ENCODE measurements at regions not wholly inside any gene's neighbourhood (a gene's known extent, or its start where the extent isn't known, plus 50 kb on each side); places are given as distances from the start of the nearest gene placed in this dataset.

- Histone ChIP-seq H3K4me1 (ENCODE audit: insufficient read depth, insufficient read length) (no peaks in the 10 kb centered on the region), H3K9me3 (ENCODE audit: insufficient read depth, low read length) (no peaks in the 10 kb centered on the region), H3K9ac (ENCODE audit: insufficient read length, low read depth) (no peak overlapping the region), H3K36me3 (ENCODE audit: insufficient read depth, insufficient read length, low read length) (no peaks in the 10 kb centered on the region), H3K4me3 (ENCODE audit: insufficient read length, low read depth) (no peak overlapping the region), H3K27me3 (ENCODE audit: insufficient read depth, insufficient read length) (no peaks in the 10 kb centered on the region)
- DNase-seq (ENCODE audit: low read depth, low spot score), result peak; percentile 11
- no peak for TF ChIP-seq YY1 (IDR thresholded peaks at IDR 0.05; ENCODE audit: insufficient read depth, insufficient read length)
- TF ChIP-seq SUZ12 (IDR thresholded peaks at IDR 0.05; ENCODE audit: extremely low read depth, insufficient read depth, insufficient read length), result no peak
- no peak for TF ChIP-seq ZNF274 (IDR thresholded peaks at IDR 0.05; ENCODE audit: low read depth, low read length)
These were observed 616.4 kb downstream of the EFNB2 start for GRCh38 chr13:105918842-105919741.

GRCh38 chr13:105915146-105915850 is 620.2 kb downstream of the EFNB2 start:
- Histone ChIP-seq H3K36me3 (ENCODE audit: insufficient read depth, insufficient read length, low read length) (no peaks in the 10 kb centered on the region), H3K4me3 (ENCODE audit: insufficient read length, low read depth) (no peak overlapping the region), H3K4me1 (ENCODE audit: insufficient read depth, insufficient read length) (no peaks in the 10 kb centered on the region), H3K9me3 (ENCODE audit: insufficient read depth, low read length) (no peaks in the 10 kb centered on the region), H3K9ac (ENCODE audit: insufficient read length, low read depth) (no peak overlapping the region), H3K27me3 (ENCODE audit: insufficient read depth, insufficient read length) (no peaks in the 10 kb centered on the region)
- TF ChIP-seq SUZ12 (IDR thresholded peaks at IDR 0.05; ENCODE audit: extremely low read depth, insufficient read depth, insufficient read length), result no peak
- TF ChIP-seq ZNF274 (IDR thresholded peaks at IDR 0.05; ENCODE audit: low read depth, low read length), result no peak
- no peak for TF ChIP-seq YY1 (IDR thresholded peaks at IDR 0.05; ENCODE audit: insufficient read depth, insufficient read length)
- DNase-seq (ENCODE audit: low read depth, low spot score), result no peak

GRCh38 chr13:105914291-105915036 is 621.0 kb downstream of the EFNB2 start:
- no peak for TF ChIP-seq ZNF274 (IDR thresholded peaks at IDR 0.05; ENCODE audit: low read depth, low read length)
- TF ChIP-seq YY1 (IDR thresholded peaks at IDR 0.05; ENCODE audit: insufficient read depth, insufficient read length), result no peak
- TF ChIP-seq SUZ12 (IDR thresholded peaks at IDR 0.05; ENCODE audit: extremely low read depth, insufficient read depth, insufficient read length), result no peak
- Histone ChIP-seq H3K9me3 (ENCODE audit: insufficient read depth, low read length) (no peaks in the 10 kb centered on the region), H3K27me3 (ENCODE audit: insufficient read depth, insufficient read length) (no peaks in the 10 kb centered on the region), H3K36me3 (ENCODE audit: insufficient read depth, insufficient read length, low read length) (no peaks in the 10 kb centered on the region), H3K9ac (ENCODE audit: insufficient read length, low read depth) (no peak overlapping the region), H3K4me3 (ENCODE audit: insufficient read length, low read depth) (no peak overlapping the region), H3K4me1 (ENCODE audit: insufficient read depth, insufficient read length) (no peaks in the 10 kb centered on the region)
- DNase-seq (ENCODE audit: low read depth, low spot score), result no peak

GRCh38 chr13:105908586-105908985 is 626.9 kb downstream of the EFNB2 start:
- no peaks in the 10 kb centered on the region for H3K36me3 ChIP-seq (ENCODE audit: insufficient read depth, insufficient read length, low read length)
- DNase-seq (ENCODE audit: low read depth, low spot score), result no peak
- TF ChIP-seq SUZ12 (IDR thresholded peaks at IDR 0.05; ENCODE audit: extremely low read depth, insufficient read depth, insufficient read length), result no peak
- no peak for TF ChIP-seq ZNF274 (IDR thresholded peaks at IDR 0.05; ENCODE audit: low read depth, low read length)
- no peak for TF ChIP-seq YY1 (IDR thresholded peaks at IDR 0.05; ENCODE audit: insufficient read depth, insufficient read length)
- no peak overlapping the region for H3K4me3 ChIP-seq (ENCODE audit: insufficient read length, low read depth)
- no peak overlapping the region for H3K9ac ChIP-seq (ENCODE audit: insufficient read length, low read depth)
- H3K9me3 ChIP-seq (ENCODE audit: insufficient read depth, low read length), result no peaks in the 10 kb centered on the region
- no peaks in the 10 kb centered on the region for H3K4me1 ChIP-seq (ENCODE audit: insufficient read depth, insufficient read length)
- H3K27me3 ChIP-seq (ENCODE audit: insufficient read depth, insufficient read length), result no peaks in the 10 kb centered on the region

- Histone ChIP-seq H3K27me3 (ENCODE audit: insufficient read depth, insufficient read length) (no peaks in the 10 kb centered on the region), H3K36me3 (ENCODE audit: insufficient read depth, insufficient read length, low read length) (no peaks in the 10 kb centered on the region), H3K4me3 (ENCODE audit: insufficient read length, low read depth) (no peak overlapping the region), H3K9ac (ENCODE audit: insufficient read length, low read depth) (no peak overlapping the region), H3K9me3 (ENCODE audit: insufficient read depth, low read length) (no peaks in the 10 kb centered on the region), H3K4me1 (ENCODE audit: insufficient read depth, insufficient read length) (no peaks in the 10 kb centered on the region)
- DNase-seq (ENCODE audit: low read depth, low spot score), result no peak
- TF ChIP-seq SUZ12 (IDR thresholded peaks at IDR 0.05; ENCODE audit: extremely low read depth, insufficient read depth, insufficient read length) (no peak), ZNF274 (IDR thresholded peaks at IDR 0.05; ENCODE audit: low read depth, low read length) (no peak), YY1 (IDR thresholded peaks at IDR 0.05; ENCODE audit: insufficient read depth, insufficient read length) (no peak)
These were observed 628.0 kb downstream of the EFNB2 start for GRCh38 chr13:105907319-105908019.

- no peak for DNase-seq (ENCODE audit: low read depth, low spot score)
- no peaks in the 10 kb centered on the region for H3K9me3 ChIP-seq (ENCODE audit: insufficient read depth, low read length)
- H3K4me3 ChIP-seq (ENCODE audit: insufficient read length, low read depth), result no peak overlapping the region
- H3K27me3 ChIP-seq (ENCODE audit: insufficient read depth, insufficient read length), result no peaks in the 10 kb centered on the region
- TF ChIP-seq SUZ12 (IDR thresholded peaks at IDR 0.05; ENCODE audit: extremely low read depth, insufficient read depth, insufficient read length), result no peak
- TF ChIP-seq ZNF274 (IDR thresholded peaks at IDR 0.05; ENCODE audit: low read depth, low read length), result no peak
- TF ChIP-seq YY1 (IDR thresholded peaks at IDR 0.05; ENCODE audit: insufficient read depth, insufficient read length), result no peak
- no peaks in the 10 kb centered on the region for H3K4me1 ChIP-seq (ENCODE audit: insufficient read depth, insufficient read length)
- no peak overlapping the region for H3K9ac ChIP-seq (ENCODE audit: insufficient read length, low read depth)
- H3K36me3 ChIP-seq (ENCODE audit: insufficient read depth, insufficient read length, low read length), result no peaks in the 10 kb centered on the region
These were observed 628.7 kb downstream of the EFNB2 start for GRCh38 chr13:105906746-105907145.
